ENCODE measurements at regions not wholly inside any gene's neighbourhood (a gene's known extent, or its start where the extent isn't known, plus 50 kb on each side); places are given as distances from the start of the nearest gene placed in this dataset.

DNA sequence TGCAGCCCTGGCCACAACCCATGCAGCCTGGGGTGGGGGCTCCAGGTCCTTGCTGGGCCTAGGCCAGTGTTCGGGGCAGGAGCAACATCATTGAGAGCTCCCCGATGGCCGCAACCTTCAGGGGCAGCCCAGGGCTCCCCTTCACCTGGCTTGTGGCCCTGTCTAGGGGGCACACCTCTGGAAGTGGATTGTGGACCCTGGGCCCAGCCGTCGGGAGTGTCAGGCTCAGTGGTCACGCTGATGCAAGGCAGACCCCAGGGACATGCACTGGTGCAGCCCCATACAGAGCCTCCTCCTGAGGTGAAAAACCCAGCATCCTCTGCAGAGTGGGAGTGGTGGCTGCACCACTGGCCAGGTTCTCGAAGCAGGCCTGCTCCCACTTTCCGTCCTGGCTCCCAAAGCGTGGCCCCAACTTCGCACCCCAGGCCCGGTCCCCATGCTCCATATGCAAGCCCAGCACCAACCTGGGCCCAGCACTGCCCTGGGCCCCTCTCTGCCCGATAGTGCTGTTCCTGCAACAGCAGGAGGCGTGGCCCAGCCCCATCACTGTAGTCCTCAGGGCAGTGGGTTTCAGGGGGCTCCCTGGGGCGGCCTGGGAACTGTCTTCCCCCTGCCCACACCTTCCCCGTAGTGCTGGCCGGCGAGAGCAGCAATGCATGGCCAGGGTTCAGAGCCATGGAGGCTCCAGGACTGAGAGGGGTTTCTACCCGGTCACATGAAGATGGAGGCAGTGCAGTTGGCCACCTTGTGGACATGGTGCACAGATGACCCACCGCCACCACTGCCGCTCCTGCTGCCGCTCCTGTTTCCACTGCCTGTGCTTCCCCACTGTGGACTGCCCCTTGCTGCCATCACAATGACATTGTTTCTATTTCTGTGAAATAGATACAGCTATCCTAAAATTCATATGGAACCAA, 303.9 kb upstream of the NRG3 start:
- no peaks in the 10 kb centered on the region for H4K20me1 ChIP-seq (ENCODE audit: insufficient read depth, low read length)
- no peak overlapping the region for H3K27ac ChIP-seq (ENCODE audit: insufficient read depth, low read length)
- H3K36me3 ChIP-seq (ENCODE audit: control insufficient read depth, insufficient read depth, low read length): no peaks in the 10 kb centered on the region
- no peaks in the 10 kb centered on the region for H3K27me3 ChIP-seq (ENCODE audit: control insufficient read depth, insufficient read depth, low read length)
- H3K56ac ChIP-seq (ENCODE audit: extremely low read depth, insufficient read depth, low read length): no peak overlapping the region
- DNase-seq: no peak
- H2BK120ac ChIP-seq (ENCODE audit: low read depth, low read length): no peak overlapping the region
- no peak overlapping the region for H3K4ac ChIP-seq (ENCODE audit: low read depth, low read length)
- H2AK5ac ChIP-seq (ENCODE audit: low read depth, low read length): no peak overlapping the region
- no peak overlapping the region for H3K4me2 ChIP-seq (ENCODE audit: low read depth, low read length)
- H3K9ac ChIP-seq (ENCODE audit: low read depth, low read length): no peak overlapping the region
- 66% methylated on average over 4 of the region's 21 CpGs; no CpG with 5 or more reads in 1 of the 2 experiments for WGBS, 2 experiments (ENCODE audit: extremely low coverage in 2 of 2, insufficient read length in 1 of 2)
- no peaks in the 10 kb centered on the region for H3K9me1 ChIP-seq (ENCODE audit: insufficient read depth, low read length)
- H3K18ac ChIP-seq (ENCODE audit: low read depth, low read length): no peak overlapping the region
- H2AK9ac ChIP-seq (replicated peaks; ENCODE audit: low read depth, low read length, poor library complexity): no peak overlapping the region
- in situ Hi-C loops (cut with MboI; ENCODE audit: low sequenced_read_pairs): no loop called here
- CTCF ChIA-PET: no interaction called here
- H4K8ac ChIP-seq (ENCODE audit: low read depth in 2 of 2, low read length in 2 of 2): no peak overlapping the region
- no peak overlapping the region for H2BK15ac ChIP-seq (ENCODE audit: low read depth, low read length)
- H2AFZ ChIP-seq (replicated peaks; ENCODE audit: low read length, poor library complexity): no peak overlapping the region
- BruUV-seq (replicated peaks): no TSS peak
- POLR2A ChIA-PET (ENCODE audit: unreplicated experiment): no interaction called here
- no peak overlapping the region for H2BK20ac ChIP-seq (ENCODE audit: low read depth, low read length)
- no peaks in the 10 kb centered on the region for H3K4me1 ChIP-seq (ENCODE audit: control insufficient read depth, insufficient read depth, low read length)
- H3K9me3 ChIP-seq (ENCODE audit: control insufficient read depth, insufficient read depth, low read length): peaks cover 14% of the 10 kb centered on the region
- intact Hi-C loops (cut with micrococcal nuclease): no loop called here
- no peak overlapping the region for H3K23ac ChIP-seq (ENCODE audit: low read depth, low read length)
- no peak overlapping the region for H3K14ac ChIP-seq (replicated peaks; ENCODE audit: low read depth, low read length)
- H3K79me1 ChIP-seq (ENCODE audit: low read depth in 1 of 2, low read length in 2 of 2): no peaks in the 10 kb centered on the region
- no peak overlapping the region for H4K5ac ChIP-seq (ENCODE audit: low read depth, low read length)
- H2BK5ac ChIP-seq (ENCODE audit: low read depth, low read length, poor library complexity, severe bottlenecking): no peak overlapping the region
- no peak overlapping the region for H4K91ac ChIP-seq (ENCODE audit: insufficient read depth, low read depth, low read length)
- H3K4me3 ChIP-seq (ENCODE audit: insufficient read depth, low read depth, low read length): no peak overlapping the region
- dilution Hi-C loops (cut with HindIII; ENCODE audit: low sequenced_read_pairs, unreplicated experiment): no loop called here
- no peak for ATAC-seq (ENCODE audit: low read depth)
- TF ChIP-seq CEBPB (IDR thresholded peaks at IDR 0.05; ENCODE audit: low read depth, low read length) (no peak), SMC3 (IDR thresholded peaks at IDR 0.05; ENCODE audit: low read depth, low read length) (no peak), RCOR1 (IDR thresholded peaks at IDR 0.05; ENCODE audit: insufficient replicate concordance, low read length) (no peak), MAZ (IDR thresholded peaks at IDR 0.05; ENCODE audit: borderline replicate concordance, low read depth, low read length) (no peak), BHLHE40 (IDR thresholded peaks at IDR 0.05; ENCODE audit: low read depth, low read length) (no peak), NFE2L2 (IDR thresholded peaks at IDR 0.05; ENCODE audit: low read depth, low read length) (no peak), MXI1 (IDR thresholded peaks at IDR 0.05; ENCODE audit: borderline replicate concordance, low read depth, low read length) (no peak), POLR2A (IDR thresholded peaks at IDR 0.05; ENCODE audit: low read depth, low read length) (no peak), MAFK (IDR thresholded peaks at IDR 0.05; ENCODE audit: low read depth, low read length) (no peak), FOS (IDR thresholded peaks at IDR 0.05; ENCODE audit: low read depth, low read length) (no peak), CHD1 (IDR thresholded peaks at IDR 0.05; ENCODE audit: low read depth, low read length) (no peak), RAD21 (IDR thresholded peaks at IDR 0.05; ENCODE audit: low read length) (no peak)
- TF ChIP-seq, protein P1, sequence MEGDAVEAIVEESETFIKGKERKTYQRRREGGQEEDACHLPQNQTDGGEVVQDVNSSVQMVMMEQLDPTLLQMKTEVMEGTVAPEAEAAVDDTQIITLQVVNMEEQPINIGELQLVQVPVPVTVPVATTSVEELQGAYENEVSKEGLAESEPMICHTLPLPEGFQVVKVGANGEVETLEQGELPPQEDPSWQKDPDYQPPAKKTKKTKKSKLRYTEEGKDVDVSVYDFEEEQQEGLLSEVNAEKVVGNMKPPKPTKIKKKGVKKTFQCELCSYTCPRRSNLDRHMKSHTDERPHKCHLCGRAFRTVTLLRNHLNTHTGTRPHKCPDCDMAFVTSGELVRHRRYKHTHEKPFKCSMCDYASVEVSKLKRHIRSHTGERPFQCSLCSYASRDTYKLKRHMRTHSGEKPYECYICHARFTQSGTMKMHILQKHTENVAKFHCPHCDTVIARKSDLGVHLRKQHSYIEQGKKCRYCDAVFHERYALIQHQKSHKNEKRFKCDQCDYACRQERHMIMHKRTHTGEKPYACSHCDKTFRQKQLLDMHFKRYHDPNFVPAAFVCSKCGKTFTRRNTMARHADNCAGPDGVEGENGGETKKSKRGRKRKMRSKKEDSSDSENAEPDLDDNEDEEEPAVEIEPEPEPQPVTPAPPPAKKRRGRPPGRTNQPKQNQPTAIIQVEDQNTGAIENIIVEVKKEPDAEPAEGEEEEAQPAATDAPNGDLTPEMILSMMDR (conservative IDR thresholded peaks at IDR 0.05; ENCODE audit: low read depth, low read length): no peak
- TF ChIP-seq, protein P2, sequence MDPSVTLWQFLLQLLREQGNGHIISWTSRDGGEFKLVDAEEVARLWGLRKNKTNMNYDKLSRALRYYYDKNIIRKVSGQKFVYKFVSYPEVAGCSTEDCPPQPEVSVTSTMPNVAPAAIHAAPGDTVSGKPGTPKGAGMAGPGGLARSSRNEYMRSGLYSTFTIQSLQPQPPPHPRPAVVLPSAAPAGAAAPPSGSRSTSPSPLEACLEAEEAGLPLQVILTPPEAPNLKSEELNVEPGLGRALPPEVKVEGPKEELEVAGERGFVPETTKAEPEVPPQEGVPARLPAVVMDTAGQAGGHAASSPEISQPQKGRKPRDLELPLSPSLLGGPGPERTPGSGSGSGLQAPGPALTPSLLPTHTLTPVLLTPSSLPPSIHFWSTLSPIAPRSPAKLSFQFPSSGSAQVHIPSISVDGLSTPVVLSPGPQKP (IDR thresholded peaks at IDR 0.05; ENCODE audit: borderline replicate concordance, low read depth, low read length): no peak
- TF ChIP-seq, protein P3, sequence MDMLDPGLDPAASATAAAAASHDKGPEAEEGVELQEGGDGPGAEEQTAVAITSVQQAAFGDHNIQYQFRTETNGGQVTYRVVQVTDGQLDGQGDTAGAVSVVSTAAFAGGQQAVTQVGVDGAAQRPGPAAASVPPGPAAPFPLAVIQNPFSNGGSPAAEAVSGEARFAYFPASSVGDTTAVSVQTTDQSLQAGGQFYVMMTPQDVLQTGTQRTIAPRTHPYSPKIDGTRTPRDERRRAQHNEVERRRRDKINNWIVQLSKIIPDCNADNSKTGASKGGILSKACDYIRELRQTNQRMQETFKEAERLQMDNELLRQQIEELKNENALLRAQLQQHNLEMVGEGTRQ (IDR thresholded peaks at IDR 0.05; ENCODE audit: low read depth, low read length): no peak

Measured in IMR-90 (cell line).